ENCODE measurements at regions not wholly inside any gene's neighbourhood (a gene's known extent, or its start where the extent isn't known, plus 50 kb on each side); places are given as distances from the start of the nearest gene placed in this dataset.

DNA sequence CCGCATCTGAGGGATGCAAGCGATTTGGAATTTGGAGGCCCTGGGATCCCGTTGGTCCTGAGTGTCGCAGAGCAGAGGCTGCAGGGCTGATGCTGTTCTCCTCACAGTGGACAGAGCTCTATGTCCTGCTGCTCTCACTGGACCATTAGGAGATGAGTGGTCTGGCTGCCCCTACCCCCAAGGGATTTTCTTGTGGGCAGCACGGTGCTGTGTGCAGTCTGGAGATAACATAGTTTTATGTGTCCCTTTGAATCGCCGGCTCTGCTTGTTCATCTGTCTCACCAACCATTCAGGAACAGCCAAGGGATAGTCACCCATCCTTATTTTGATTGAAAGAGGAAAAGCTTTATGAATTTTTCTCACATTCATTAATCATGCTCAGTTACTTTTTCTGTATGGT lies 49.9 kb downstream of the CHRM3 start:
- no peak for DNase-seq

DNA sequence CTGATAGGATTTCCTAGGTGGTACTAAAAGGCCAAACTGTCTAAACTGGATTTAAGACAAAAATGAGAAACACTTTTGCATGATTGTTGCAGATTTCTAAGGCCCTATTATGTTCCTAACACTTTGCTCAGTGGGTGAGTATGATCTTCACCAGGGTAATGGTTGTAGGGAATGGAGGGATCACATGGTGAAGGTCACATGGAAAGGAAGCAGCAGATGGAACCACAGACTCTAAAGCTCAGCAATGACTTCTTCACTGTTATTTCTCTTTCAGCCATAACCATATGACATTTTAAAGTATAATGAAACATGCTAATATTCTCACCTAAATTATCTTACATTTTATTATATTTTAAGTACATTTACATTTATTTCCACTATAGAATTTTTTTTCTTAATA lies 51.5 kb downstream of the CHRM3 start:
- no peak for DNase-seq

DNA sequence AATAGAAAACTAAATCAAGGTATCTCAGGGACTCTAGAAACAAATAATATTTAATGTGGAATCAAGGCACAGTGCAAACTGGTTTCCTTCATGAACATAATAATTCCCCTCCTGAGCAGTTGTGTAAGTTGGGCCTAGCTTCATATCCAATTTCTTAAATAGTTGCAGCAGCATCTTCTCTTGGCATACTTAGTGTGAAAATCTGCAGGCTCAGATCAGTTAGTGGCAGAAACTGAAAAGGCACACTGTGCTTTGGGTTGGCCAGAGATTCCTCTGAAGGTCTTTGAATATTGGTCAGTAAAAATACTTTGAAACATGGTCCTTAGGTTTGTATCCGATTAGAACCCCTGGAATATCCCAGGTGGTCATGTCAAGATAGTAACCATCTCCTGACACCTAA lies 52.5 kb downstream of the CHRM3 start:
- no peak for DNase-seq

DNA sequence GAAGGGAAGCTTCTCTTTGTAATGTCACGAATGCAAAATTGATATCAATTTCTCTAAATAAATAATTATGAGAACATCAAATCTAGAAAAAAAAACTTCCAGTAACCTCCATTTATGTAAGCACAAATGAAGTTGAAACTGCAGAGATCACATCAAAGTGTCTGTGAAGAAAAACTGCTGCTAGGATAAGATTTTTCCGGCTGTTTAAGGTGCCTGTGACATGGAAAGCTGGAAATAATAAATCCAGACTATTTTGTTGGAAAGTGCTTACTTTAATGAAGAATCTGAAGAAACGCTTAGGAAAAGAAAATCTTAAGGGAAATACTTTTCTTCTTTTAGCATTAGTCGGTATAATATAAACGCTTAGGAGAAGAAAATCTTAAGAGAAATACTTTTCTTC lies 57.0 kb downstream of the CHRM3 start:
- no peak for DNase-seq

DNA sequence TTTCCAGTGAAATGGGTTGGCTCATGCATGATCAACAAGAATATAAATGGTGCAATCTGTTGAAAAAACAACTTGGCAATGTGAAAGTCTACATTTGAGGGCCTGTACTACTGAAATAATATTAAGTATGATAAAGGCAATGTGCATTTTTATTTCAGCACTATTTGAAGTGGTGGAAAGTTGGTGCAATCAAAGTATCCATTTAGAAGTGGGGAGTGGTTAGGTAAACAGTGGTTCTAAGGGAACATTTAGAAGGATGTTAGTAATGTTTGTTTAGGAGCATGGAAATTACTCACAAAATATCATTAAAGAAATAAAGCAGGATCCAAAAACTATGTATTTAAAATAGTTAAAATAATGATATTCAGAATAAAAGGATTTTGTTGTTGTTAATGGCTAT lies 60.2 kb downstream of the CHRM3 start:
- no peak for DNase-seq

DNA sequence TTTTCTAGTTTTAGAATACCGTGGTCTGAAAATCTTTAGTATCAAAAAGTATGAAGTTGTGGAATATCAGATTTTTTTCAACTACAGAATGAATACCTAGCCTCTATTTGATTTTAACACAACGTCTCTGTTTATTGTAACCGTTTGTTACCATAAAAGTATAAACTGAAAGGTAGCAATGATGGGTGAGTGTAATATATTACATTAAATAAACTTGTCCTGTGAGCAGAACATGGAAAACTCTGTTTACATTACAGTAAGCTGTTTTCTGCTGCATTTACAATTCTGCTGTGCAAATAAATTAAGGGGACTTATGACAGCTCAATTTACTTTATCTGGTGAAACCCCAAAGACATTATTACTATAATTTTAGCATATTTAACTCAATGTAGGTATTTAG lies 62.5 kb downstream of the CHRM3 start:
- DNase-seq = no peak

DNA sequence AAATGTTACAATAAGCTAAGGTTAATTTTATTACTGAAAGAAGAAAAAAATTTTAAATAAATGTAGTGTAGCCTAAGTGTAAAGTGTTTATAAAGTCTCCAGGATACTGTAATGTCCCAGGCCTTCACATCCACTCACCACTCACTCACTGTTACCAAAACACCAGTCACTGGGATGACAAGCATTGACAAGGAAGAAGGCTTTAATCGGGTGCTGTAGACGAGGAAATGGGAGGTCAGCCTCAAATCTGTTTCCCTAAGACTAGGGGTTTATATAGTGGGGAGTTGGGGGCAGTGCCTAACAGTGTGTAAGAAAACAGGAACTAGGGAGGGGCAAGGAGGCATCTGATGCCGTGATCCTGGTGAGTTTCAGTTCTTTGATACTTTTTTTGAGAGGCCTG lies 69.4 kb downstream of the CHRM3 start:
- no peak for DNase-seq

DNA sequence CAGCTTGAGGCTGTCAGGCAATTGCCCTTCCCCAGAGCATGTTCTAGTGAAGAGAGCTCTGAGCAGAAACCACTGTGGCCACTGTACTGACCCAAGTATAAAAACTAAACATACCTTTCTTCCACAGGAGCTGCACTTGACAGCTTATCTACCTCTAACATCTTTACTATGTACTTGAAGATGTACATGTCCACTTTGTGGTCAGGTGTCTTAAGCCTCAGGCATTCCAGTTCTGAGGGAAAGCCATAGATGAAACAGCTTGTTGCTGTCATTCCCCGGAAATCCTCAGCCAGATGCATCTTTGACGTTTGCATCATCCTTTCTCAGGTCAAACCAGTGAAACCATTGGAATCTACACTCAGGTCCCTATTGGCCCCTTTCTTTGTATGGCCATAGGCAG lies 70.4 kb downstream of the CHRM3 start:
- no peak for DNase-seq

DNA sequence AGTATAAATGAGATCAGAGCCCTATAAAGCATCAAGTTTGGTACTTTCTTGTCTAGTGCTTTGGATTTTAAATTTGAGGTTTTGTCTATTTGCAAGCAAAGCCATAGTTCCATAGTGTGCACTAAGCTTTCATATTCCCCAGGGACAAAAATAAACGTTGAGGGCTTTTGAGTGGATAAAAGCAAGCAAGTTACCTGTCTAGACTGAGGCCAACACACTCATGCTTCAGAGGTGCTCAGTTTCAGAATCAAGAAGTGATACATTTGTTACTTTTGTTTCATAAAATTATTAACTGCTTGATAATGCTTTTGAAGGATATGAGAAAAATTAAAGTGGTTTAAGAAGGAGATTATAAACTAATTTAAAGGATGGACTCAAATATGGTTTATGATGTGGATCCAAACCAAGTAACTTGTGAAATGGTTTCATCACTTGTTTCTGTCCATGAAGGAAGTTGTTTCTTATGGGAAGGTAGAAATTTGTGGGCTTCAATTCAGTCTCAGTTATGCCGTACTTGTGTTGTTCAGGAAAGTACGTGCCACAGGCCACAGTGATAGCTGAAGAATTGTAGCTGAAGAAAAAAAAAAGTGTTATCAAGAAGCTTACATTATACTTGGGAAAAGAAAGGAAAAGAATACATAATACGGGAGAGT lies 71.2 kb downstream of the CHRM3 start:
- DNase-seq = no peak

DNA sequence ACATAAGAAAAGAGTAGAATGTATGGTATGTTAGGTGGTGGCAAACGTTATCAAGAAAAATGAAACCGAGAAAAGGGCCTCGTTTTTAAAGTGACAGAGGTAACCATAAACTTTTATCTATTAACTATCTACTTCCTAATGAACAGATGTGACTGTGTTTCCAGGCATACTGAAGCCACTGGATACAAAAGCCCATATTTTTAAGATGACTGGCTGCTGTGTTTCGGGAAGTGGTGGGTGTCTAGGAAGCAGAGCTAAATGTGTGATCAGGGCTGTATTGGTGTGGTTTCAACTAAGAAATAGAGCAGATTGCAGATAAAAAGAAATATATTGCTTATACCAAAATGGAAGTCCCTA lies 71.8 kb downstream of the CHRM3 start:
- no peak for DNase-seq

DNA sequence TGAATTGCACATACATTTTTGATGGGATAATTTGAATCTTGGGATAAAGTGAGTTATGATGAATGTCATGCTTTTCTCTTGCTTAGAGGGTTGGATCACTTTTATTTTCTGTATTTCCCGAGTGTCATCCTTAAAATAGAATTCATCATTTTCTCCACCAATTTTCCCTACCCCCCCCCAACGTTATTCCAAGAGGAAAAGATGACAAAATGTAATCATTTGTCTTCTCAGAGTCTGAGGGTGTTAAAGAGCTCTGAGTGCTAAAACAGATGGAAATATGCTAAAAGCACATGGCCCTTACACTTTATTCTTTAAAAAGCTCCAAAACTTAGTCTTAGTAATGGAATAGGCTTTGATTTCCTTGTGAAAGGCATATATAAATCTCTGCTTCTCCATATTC lies 81.4 kb downstream of the CHRM3 start:
- DNase-seq = no peak

DNA sequence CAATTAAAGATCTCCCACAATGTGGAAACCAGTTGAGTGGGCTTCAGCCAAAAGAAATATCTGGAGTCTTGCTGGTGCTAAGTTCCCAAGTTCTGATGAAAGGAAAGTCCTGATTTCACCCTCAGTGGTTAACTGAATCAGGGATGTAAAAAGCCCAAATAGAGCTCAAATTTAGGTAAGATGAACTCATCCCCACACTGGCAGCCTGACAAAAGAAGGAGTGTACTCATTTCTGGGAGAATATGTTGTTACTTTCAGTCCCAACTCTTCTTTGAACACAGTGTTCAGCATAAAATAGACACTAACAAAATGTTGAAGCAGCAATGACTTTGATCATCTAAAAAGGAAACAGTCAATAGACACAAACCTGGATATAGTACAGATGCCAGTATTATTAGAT lies 91.7 kb downstream of the CHRM3 start:
- DNase-seq = no peak

DNA sequence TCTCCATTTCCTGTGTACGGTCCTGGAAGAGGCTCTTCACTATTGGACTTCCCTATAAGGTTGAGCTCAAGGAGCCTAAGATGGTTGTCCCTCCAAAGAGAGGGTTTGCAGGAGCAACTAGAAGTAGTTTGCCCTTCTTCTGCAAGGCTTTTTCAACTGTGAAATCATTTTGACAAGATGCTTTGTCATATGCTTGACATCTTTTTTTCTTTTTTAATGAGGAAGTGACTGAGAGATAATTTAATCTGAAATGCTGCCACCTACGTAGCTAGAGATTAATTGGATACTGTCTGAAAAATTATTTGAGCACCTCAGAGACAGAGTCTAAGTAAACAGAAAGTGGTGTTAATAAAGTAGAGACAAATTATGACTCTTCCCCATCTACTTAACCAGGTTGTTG lies 97.0 kb downstream of the CHRM3 start:
- no peak for DNase-seq

DNA sequence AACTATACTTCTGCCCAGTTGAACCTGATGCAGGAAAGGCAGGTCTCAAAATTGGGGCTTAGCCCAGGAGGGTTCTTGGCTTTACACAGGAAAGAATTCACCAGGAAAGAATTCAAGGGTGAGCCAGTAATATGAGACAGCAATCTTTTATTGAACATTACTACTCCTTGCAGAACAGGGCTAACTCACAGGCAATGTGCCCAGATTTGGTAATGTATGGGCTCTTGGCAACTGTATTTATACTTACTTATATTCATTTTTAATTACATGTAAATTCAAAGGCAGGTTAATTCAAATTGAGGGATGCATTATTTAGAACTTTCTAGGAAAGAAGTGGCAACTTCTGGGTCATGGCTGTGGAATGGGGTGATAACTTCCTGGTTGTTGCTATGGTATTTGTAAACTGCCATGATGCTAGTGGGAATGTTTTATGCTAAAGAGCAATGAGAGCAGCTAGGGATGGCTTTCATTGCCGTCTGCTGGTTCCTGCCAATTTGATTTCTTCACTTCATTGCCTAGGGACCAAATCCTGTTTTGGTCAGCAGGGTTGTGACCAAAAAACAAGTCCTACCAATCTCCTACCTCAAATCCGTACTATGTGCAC lies 107.5 kb downstream of the CHRM3 start:
- DNase-seq = no peak

DNA sequence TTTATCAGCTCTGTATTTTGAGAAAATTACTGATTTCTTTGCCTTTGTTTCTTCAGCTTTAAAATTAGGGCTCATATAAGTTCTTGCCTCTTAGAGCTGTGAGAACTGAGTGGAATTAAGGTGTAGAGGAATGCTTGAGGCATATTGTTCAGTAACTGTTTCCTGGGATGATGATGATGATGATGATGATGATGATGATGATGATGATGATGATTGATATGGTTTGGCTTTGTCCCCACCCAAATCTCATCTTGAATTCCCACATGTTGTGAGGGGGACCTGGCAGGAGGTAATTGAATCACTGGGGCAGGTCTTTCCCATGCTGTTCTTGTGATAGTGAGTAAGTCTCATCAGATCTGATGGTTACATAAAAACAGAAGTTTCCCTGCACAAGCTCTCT lies 118.7 kb downstream of the CHRM3 start:
- DNase-seq = no peak

DNA sequence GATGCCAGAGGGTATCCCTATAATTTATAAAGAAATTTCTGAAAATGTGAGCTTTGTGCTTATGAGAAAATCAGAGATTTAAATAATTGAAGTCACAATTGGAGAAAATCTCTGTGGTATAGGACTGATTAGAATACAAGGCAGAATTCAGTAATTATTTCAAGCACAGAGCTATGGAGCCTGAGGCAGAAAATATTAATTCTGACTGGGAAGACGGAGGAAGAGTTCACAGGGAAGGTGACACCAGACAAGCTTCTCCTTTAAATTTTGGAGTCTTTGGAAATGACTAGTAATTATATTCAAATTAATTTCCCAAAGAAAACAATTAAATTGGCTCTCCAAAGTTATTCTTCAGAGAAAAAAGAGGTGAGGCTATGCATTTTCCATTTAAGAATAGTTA lies 121.5 kb downstream of the CHRM3 start:
- DNase-seq = no peak

DNA sequence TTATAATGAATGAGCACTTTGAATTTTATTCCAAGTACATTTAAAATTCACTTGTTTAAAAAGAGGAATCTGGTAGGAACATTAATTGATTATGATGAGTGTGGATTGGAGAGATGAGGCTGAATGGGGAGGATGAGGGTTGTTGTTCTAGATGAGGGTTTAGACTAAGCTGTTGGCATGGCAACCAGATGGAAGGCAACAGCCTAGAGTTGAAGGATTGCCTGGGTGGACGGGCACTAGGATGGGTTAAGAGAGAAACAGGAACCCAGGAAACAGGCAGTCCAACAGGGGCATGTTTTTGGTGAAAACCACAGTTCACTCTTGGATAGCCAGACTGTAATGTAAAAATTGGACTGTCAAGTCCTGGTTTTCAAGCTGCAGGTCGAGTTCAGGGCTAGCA lies 125.5 kb downstream of the CHRM3 start:
- no peak for DNase-seq

DNA sequence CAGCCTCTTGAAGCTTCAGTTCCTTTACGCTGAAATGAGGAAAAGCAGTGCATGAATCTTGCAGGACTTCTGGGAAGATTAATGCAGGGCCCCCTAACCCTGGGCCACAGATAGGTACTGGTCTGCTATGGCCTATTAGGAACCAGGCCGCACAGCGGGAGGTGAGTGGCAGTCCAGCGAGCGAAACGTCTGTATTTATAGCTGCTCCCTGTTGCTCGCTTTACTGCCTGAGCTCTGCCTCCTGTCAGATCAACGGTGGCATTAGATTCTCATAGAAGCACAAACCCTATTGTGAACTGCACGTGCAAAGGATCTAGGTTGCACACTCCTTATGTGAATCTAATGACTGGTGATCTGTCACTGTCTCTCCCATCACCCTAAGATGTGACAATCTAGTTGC lies 130.2 kb downstream of the CHRM3 start:
- no peak for DNase-seq

DNA sequence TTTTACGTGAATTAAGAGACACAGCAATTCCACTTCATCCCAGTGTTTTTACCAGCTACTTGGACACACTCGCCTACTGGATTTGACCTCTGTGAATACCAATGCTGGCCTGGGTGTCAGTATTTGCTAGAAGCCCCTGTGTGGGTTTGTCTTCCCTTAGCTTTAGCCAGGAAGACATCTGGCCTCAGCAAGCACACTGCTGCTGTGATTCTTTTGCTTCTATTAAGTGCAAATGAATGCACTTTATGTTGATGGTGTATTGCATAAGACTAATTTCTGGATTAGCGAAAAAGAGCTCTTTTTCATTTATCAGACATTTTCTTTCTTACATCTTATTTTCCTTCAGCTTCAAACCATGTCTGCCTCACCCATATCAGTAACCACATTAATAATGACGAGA lies 140.0 kb downstream of the CHRM3 start:
- DNase-seq = no peak

DNA sequence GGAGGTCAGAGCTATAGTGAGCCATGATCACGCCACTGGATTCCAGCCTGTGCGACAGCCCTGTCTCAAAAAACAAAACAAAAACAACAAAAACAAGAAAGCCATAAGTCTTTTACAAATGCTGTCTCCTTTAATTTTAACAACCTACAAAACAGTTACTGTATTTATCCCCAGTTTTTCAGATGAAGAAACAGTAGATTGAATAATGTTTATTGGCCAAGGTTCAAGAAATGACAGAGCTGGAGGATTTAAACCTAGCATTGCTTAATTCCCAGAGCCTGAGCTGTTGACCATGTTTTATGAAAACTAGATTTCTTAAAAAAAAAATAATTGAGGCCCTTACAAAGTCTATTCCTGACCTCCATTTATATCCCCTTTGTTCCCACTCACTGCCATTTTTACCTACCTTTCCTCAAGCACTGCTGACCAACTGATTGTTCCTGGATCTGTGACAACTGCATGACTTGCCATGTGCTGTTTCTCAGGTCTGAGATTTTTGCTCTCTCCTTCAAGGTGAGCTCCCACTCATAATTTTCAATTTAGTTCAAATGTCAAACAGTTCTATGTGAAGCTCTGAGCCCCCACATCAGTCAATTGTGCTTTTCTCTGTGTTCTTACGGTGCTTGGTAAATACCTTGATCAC lies 140.8 kb downstream of the CHRM3 start:
- no peak for DNase-seq

DNA sequence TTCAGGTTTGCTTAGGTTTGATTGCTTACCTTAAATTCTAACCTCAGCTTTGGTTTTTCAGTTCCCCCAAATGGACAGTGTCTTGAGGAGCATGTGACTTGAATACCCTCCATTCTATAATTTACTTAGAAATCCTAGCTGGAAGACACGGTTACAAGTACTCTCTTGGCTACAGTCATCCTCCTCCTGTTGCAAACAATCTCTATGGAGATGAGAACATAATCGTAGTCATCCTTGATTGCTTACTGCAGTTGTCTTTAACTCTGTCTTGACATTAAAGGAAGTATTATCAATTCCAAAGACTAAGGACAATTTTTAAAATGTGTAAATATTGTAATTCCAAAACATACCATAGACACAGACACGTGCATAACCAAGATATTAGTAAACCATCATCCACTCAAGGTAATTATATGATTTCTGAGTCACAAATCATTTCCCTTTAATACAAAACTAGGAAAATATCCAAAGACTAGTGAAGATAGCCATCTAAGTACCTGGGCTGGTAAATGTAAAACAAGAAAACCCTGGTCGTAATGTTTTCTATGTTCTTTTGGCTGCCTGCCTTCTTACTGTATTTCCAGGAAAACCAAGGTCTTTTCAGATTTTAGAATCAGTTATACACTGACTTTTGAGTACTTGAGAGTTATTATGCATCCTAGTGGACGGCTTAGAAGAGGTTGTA lies 149.9 kb downstream of the CHRM3 start:
- DNase-seq = no peak

DNA sequence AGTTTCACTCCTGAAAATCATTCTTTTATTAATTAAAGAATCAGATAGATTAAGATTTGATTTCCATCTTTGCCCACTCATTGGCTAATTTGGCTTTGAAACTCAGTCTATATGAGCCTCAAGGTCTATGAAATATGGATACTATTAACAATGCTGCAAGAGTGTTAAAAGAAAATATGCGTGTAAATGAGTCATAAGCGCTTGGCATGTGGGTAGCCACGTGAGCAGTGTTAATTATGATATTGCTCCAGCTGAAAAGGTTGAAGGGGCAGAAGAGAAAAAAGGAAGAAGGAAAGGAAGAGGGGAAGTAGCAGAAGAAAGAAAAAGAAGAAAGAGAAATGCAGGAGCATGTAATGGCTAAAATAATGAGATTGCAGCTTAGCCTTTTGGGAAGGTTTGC lies 151.4 kb downstream of the CHRM3 start:
- no peak for DNase-seq

DNA sequence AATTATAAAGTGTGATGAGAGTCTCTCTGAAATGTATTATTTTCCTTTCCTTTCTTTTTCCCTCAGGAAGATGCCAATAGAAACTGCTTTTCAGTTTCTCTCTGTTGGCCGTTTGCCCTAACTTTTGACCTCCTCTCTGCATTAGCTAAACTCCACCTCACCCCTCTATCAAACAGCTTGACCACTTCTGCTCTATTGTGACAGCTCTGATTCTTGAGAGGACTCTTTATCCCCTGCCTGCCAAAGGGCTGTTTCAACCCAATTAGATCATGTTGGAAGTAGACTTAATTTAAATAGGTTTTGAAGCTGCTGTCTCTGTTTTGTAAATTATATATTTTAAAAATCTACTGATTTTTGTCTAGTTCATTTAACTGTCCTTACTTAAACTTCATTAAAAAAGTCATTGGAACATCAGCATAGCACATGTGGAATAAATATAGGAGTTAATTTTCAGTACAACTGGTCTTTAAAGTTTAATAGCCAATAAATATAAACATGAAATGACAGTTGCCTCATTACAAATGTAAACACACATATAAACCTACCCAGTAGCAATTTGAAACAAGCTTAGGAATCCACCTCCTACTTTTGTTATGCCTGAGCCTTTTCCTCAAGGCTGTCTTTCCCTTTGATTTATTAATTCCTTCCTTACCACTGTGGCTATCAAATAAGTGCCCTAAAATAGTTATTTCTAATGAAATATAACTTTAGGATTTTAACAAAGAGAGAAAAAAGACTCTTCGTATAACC lies 152.0 kb downstream of the CHRM3 start:
- DNase-seq = no peak

DNA sequence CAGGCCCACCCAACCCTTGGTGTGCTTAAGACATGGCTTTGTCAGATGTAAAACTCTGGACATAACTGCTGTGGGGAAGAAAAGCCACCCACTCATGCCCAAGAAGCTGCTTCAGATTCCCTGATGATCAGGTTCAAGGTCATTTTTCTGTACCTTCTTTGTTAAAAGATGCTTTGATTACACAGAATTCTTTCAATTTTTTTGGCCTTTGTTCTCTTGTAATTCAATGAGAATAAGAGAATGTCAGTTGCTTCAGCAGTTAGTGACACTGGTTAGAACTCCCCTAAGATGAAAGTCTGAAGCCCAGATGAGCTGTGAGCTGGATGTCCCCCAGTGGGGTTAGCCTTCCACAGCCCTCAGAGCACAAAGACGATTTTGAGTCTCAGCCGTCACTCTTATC lies 152.7 kb downstream of the CHRM3 start:
- no peak for DNase-seq

Data from SHP77 (cell line).